H7 (cell line): ENCODE measurements at regions not wholly inside any gene's neighbourhood (a gene's known extent, or its start where the extent isn't known, plus 50 kb on each side); places are given as distances from the start of the nearest gene placed in this dataset.

ENCODE experiments used
- DNase-seq: peaks from one replicate; pipeline ENCODE4 v3.0.0; 2012
- H3K27me3 ChIP-seq: 2 replicates; pipeline ENCODE4 v1.6.0; 2011; ENCODE audit warnings: mild to moderate bottlenecking, low read length; ENCODE audit not compliant: control insufficient read depth, insufficient read depth
- H3K36me3 ChIP-seq: replicated peaks from 2 replicates; pipeline ENCODE4 v1.5.1; 2011; ENCODE audit warnings: low read length; ENCODE audit not compliant: control insufficient read depth, insufficient read depth
- H3K4me3 ChIP-seq: 2 replicates; pipeline ENCODE4 v1.5.1; 2011; ENCODE audit warnings: low read depth, mild to moderate bottlenecking, control low read depth, low read length, moderate library complexity; ENCODE audit not compliant: insufficient read depth

GRCh38 chr4:1511441-1512041 lies 105.3 kb upstream of the NKX1-1 start:
- H3K27me3 ChIP-seq = peaks cover 3% of the 10 kb centered on the region; the same call in 1 of the 2 replicates
- H3K4me3 ChIP-seq = no peak overlapping the region
- peak; percentile 89 for DNase-seq
- no peaks in the 10 kb centered on the region for H3K36me3 ChIP-seq

- no peaks in the 10 kb centered on the region for H3K36me3 ChIP-seq
- peaks cover 3% of the 10 kb centered on the region; the same call in 1 of the 2 replicates for H3K27me3 ChIP-seq
- no peak for DNase-seq
- no peak overlapping the region for H3K4me3 ChIP-seq
Measured at GRCh38 chr4:1510931-1511330, 104.7 kb upstream of the NKX1-1 start.

DNA sequence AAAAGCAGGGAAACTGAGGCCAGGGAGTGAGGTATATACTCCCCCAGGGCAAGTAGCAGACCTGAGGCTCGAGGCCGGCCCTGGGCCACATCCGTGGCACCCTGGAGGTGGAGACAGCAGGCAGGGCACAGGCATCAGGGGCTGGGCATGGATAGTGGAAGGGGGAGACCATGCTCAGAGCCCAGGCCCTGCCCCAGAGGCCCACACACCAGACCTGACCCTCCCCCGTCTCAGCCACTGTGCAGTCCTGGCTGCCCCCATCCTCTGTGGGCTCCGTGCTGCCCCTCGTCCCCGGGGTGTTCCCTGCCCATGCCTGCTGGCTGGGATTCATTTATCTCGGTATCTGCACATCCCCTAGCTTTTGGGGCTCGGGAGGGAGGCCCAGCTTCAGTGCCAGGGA lies 103.1 kb upstream of the NKX1-1 start:
- H3K36me3 ChIP-seq = no peaks in the 10 kb centered on the region
- H3K4me3 ChIP-seq = no peak overlapping the region
- DNase-seq = no peak
- peaks cover 3% of the 10 kb centered on the region; the same call in 1 of the 2 replicates for H3K27me3 ChIP-seq

GRCh38 chr4:1508161-1509160 lies 102.2 kb upstream of the NKX1-1 start:
- H3K36me3 ChIP-seq = no peaks in the 10 kb centered on the region
- H3K4me3 ChIP-seq = no peak overlapping the region
- no peak for DNase-seq
- no peaks in the 10 kb centered on the region for H3K27me3 ChIP-seq

- DNase-seq = no peak
- Histone ChIP-seq H3K36me3 (no peaks in the 10 kb centered on the region), H3K4me3 (no peak overlapping the region), H3K27me3 (no peaks in the 10 kb centered on the region)
Measured at GRCh38 chr4:1506956-1507721, 100.9 kb upstream of the NKX1-1 start.

DNA sequence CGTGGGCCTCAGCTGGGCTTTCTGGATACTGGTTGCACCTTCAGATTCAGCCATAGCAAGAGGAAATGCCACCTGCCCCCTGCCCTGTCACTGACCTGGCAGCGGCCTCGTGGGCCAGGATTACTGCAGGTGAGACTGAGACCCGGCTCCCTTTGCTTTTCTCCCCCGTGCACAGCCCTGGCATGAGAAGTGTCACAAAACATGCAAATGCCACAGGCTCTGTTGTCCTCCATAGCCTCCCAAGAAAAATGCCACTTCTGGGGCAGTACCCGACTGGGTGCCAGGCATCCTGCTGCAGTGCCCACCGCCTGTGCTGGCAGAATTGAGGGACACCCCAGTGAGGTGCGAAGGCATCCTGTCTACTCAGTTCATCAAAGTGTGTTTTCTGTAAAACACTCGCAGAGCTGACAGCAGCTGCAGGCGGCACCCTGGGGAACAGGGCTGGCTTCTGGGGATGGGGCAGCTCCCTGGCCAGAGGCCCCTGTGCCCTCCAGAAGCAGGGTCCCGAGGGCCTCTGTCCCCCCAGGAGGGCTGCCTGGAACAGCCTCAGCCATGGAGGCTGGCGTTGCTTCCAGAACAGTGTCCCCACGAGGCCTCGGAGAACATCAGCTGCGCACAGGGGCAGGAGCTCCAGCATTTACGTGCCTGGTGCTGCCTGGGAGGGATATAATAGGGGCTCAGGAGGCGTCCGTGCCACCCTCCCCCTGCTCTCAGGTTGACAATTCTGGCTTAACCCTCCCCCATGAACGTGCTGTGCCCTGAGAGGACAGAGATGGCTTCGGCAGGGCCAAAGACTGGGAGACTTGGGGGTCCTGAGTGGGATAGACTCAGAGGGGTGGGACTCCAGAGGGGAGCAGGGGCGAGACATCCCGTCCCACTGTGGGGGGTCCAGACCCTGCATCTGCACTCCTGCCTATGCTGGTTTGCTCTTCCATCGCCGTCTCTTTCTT lies 99.5 kb upstream of the NKX1-1 start:
- Histone ChIP-seq H3K27me3 (no peaks in the 10 kb centered on the region), H3K4me3 (no peak overlapping the region), H3K36me3 (no peaks in the 10 kb centered on the region)
- DNase-seq = peak; percentile 56

GRCh38 chr4:1504595-1505500 lies 98.6 kb upstream of the NKX1-1 start:
- peak; percentile 46 for DNase-seq
- H3K36me3 ChIP-seq = no peaks in the 10 kb centered on the region
- H3K27me3 ChIP-seq = no peaks in the 10 kb centered on the region
- no peak overlapping the region for H3K4me3 ChIP-seq

- Histone ChIP-seq H3K27me3 (no peaks in the 10 kb centered on the region), H3K4me3 (no peak overlapping the region), H3K36me3 (no peaks in the 10 kb centered on the region)
- DNase-seq = peak; percentile 66
Measured at GRCh38 chr4:1503583-1504471, 97.6 kb upstream of the NKX1-1 start.

DNA sequence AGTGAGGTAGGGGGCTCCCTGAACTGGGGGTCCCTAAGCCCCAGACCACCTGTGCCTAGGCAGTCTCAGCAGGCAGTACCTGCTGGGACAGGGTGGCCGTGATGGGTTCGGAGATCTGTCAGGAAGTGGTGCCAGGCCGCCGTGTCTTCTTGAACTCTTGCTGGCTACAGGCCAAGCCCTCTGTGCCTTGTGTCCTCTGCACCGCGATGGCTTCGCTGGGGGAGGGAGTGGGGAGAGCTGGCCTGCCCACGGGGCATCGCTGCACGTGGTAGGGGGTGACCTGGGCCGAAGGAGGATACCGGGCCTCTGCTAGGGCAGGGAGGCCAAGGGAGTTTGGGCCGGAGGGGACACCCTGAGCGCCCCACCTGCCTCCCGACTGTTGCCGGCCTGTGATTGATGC lies 96.7 kb upstream of the NKX1-1 start:
- H3K4me3 ChIP-seq = no peak overlapping the region
- no peaks in the 10 kb centered on the region for H3K36me3 ChIP-seq
- peak; percentile 53 for DNase-seq
- H3K27me3 ChIP-seq = no peaks in the 10 kb centered on the region

DNA sequence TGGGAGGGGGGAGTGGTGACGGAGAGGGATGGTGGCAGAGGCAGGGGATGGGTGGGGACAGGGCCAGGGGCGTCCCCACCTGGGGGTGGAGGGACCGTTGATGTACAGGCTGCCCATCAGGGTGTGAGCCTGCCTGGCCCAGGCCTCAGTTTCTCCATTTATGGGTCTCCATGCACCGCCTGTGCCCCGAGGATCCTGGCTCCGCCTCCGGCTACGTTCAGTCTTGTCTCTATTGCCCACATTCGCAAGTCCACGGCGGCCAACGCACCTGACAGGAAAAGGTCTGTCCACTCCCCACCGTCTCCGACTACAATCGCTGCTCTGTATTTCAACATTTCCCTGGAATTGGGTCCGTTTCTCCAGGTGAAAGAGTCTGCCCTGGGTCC lies 96.3 kb upstream of the NKX1-1 start:
- DNase-seq = peak; percentile 70
- no peaks in the 10 kb centered on the region for H3K27me3 ChIP-seq
- no peaks in the 10 kb centered on the region for H3K36me3 ChIP-seq
- H3K4me3 ChIP-seq = no peak overlapping the region

DNA sequence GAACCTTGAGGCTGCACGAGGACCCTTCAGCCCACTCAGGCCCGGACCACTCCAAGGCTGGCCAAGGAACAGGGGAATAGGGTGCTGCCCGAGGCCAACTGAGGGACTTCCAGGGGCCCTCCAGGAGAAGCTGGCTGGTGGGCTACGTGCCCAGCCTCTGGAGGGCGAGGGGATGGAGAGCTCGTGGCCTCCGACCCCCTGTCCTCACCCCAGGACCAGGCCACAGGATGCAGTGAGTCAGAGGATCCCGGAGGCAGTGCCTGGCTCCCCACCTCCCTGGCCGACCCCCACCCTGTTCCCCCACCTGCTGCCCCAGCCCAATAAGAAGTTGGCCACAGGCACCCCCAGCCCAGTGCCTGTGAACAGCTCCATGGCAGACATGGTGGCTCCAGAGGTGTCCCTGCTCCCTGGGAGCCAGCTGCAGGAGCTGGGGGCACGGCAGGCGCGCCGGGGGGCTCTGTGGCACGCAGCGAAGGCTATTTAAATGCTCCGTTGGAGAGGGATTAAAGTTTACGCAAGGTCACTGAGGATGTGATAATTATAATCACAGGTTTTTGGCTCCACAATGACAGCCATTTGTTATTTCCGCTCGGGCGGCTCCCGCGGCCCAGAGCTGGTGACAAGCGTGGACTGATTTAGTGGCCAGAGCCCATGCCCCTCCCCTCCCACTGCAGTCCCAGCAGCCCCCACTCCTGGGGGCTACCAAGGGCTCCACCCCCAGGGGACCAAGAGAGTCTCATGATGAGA lies 95.7 kb upstream of the NKX1-1 start:
- Histone ChIP-seq H3K4me3 (no peak overlapping the region), H3K27me3 (no peaks in the 10 kb centered on the region), H3K36me3 (no peaks in the 10 kb centered on the region)
- DNase-seq = no peak
